ENCODE measurements at regions not wholly inside any gene's neighbourhood (a gene's known extent, or its start where the extent isn't known, plus 50 kb on each side); places are given as distances from the start of the nearest gene placed in this dataset.

- no peak for DNase-seq (ENCODE audit: low read depth)
Observed at GRCh38 chr3:132822837-132823236, 100.6 kb upstream of the NPHP3 start.

GRCh38 chr3:132822266-132822665 is 100.1 kb upstream of the NPHP3 start:
- no peak for DNase-seq (ENCODE audit: low read depth)

GRCh38 chr3:132821314-132821713 is 99.1 kb upstream of the NPHP3 start:
- DNase-seq (ENCODE audit: low read depth): no peak

GRCh38 chr3:132818251-132818650 is 96.0 kb upstream of the NPHP3 start:
- DNase-seq (ENCODE audit: low read depth): no peak

- DNase-seq (ENCODE audit: low read depth): no peak
Observed at GRCh38 chr3:132817646-132818177, 95.5 kb upstream of the NPHP3 start.

- no peak for DNase-seq (ENCODE audit: low read depth)
Observed at GRCh38 chr3:132805071-132805470, 82.9 kb upstream of the NPHP3 start.

GRCh38 chr3:132804498-132804897 is 82.3 kb upstream of the NPHP3 start:
- DNase-seq (ENCODE audit: low read depth): no peak

GRCh38 chr3:132803889-132804288 is 81.7 kb upstream of the NPHP3 start:
- DNase-seq (ENCODE audit: low read depth): no peak

- no peak for DNase-seq (ENCODE audit: low read depth)
Observed at GRCh38 chr3:132800958-132801357, 78.7 kb upstream of the NPHP3 start.

GRCh38 chr3:132790806-132791205 is 68.6 kb upstream of the NPHP3 start:
- DNase-seq (ENCODE audit: low read depth): no peak

- no peak for DNase-seq (ENCODE audit: low read depth)
Observed at GRCh38 chr3:132789959-132790358, 67.8 kb upstream of the NPHP3 start.

- peak; percentile 35 for DNase-seq (ENCODE audit: low read depth)
Observed at GRCh38 chr3:132788301-132788671, 66.1 kb upstream of the NPHP3 start.

- DNase-seq (ENCODE audit: low read depth): no peak
Observed at GRCh38 chr3:132787616-132788300, 65.5 kb upstream of the NPHP3 start.

GRCh38 chr3:132786890-132787289 is 64.7 kb upstream of the NPHP3 start:
- DNase-seq (ENCODE audit: low read depth): no peak

- DNase-seq (ENCODE audit: low read depth): no peak
Observed at GRCh38 chr3:132785292-132785691, 63.1 kb upstream of the NPHP3 start.

GRCh38 chr3:132784502-132785025 is 62.4 kb upstream of the NPHP3 start:
- DNase-seq (ENCODE audit: low read depth): no peak

- no peak for DNase-seq (ENCODE audit: low read depth)
Observed at GRCh38 chr3:132783152-132783551, 60.9 kb upstream of the NPHP3 start.

GRCh38 chr3:132781922-132782321 is 59.7 kb upstream of the NPHP3 start:
- DNase-seq (ENCODE audit: low read depth): no peak

GRCh38 chr3:132777171-132777570 is 55.0 kb upstream of the NPHP3 start:
- DNase-seq (ENCODE audit: low read depth): no peak

- DNase-seq (ENCODE audit: low read depth): no peak
Observed at GRCh38 chr3:132773071-132773619, 50.9 kb upstream of the NPHP3 start.

GRCh38 chr3:132772252-132772651 is 50.0 kb upstream of the NPHP3 start:
- no peak for DNase-seq (ENCODE audit: low read depth)
